Tibial nerve (tissue), 4 donors: ENCODE measurements at regions not wholly inside any gene's neighbourhood (a gene's known extent, or its start where the extent isn't known, plus 50 kb on each side); places are given as distances from the start of the nearest gene placed in this dataset.

Experiments
- EP300 ChIP-seq, 2 donors: sonication (generic); formaldehyde crosslinking; IDR thresholded peaks; one replicate each; pipeline ENCODE4 v1.6.1; 2017; ENCODE audit warnings: antibody characterized with exemption in 2 of 2, mild to moderate bottlenecking in 1 of 2
- POLR2A ChIP-seq, 2 donors: fragments of 450-650 bp; IDR thresholded peaks; one replicate each; pipeline ENCODE4 v1.6.1; 2017; ENCODE audit warnings: antibody characterized with exemption in 2 of 2, mild to moderate bottlenecking in 2 of 2, moderate library complexity in 2 of 2
- TF ChIP-seq, protein P1 (sequence below), 5 experiments: fragments of 200-600 bp in 3 of 5; fragments of 450-650 bp in 2 of 5; sonication (generic) in 3 of 5; IDR thresholded peaks; one replicate each; pipeline ENCODE4 v1.5.1; 2016 to 2019; ENCODE audit warnings: antibody characterized with exemption in 5 of 5, mild to moderate bottlenecking in 3 of 5, moderate library complexity in 2 of 5

DNA sequence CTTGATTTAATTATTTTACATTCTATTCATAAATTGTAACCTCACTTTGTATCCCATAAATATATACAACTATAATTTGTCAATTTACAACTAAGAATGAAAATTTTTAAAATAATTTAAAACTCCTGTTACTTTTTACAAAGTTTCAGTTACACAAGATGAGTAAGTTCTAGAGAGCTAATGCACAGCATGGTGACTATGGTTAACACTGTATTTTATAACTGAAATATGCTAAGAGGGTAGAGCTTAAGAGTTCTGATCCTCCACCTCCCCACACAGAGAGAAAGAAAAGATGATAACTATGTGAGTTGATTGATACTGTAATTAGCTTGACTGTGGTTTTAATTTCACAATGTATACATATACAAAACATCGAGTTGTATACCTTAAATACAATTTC, 412.5 kb upstream of the DDI1 start:
- TF ChIP-seq POLR2A (IDR thresholded peaks at IDR 0.05) (no peak), EP300 (IDR thresholded peaks at IDR 0.05) (no peak)
- TF ChIP-seq, protein P1, sequence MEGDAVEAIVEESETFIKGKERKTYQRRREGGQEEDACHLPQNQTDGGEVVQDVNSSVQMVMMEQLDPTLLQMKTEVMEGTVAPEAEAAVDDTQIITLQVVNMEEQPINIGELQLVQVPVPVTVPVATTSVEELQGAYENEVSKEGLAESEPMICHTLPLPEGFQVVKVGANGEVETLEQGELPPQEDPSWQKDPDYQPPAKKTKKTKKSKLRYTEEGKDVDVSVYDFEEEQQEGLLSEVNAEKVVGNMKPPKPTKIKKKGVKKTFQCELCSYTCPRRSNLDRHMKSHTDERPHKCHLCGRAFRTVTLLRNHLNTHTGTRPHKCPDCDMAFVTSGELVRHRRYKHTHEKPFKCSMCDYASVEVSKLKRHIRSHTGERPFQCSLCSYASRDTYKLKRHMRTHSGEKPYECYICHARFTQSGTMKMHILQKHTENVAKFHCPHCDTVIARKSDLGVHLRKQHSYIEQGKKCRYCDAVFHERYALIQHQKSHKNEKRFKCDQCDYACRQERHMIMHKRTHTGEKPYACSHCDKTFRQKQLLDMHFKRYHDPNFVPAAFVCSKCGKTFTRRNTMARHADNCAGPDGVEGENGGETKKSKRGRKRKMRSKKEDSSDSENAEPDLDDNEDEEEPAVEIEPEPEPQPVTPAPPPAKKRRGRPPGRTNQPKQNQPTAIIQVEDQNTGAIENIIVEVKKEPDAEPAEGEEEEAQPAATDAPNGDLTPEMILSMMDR (IDR thresholded peaks at IDR 0.05), result no peak
